ENCODE measurements at regions not wholly inside any gene's neighbourhood (a gene's known extent, or its start where the extent isn't known, plus 50 kb on each side); places are given as distances from the start of the nearest gene placed in this dataset.
"Not testable (repeated sequence)": the region's sequence is repeated elsewhere in the genome, so short reads cannot be mapped to it uniquely, and the experiment has no call there.

DNA sequence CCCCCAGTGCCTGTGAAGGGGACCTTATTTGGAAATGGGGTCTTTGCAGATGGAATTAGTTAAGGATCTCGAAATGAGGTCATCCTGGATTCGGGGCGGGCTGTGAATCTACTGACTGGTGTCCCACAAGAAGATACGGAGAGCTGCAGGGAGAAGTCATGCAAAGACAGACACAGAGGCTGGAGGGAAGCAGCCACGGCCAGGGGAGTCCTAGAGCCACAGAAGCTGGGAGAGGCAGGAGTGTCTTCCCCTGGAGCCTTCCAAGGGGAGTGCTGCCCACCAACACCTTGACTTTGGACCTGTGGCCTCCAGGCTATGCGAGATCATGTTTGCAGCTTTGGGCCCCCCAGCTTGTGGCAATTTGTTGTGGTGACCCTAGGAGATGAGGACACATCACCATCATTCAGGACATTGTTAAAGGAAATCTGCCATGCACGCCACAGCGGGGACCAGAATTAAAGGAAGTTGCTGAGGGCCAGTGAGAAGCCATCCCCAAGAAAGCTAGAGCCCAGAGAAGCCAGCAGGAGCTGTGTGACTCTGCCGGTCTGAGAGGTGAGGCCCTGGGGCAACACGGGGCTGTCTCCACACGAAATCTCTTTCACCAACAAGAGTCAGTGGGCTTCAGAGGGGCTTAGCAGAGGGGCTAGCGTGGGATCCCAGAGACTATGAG, 434.7 kb downstream of the BRD1 start:
- no peak for DNase-seq (ENCODE audit: low spot score)

DNA sequence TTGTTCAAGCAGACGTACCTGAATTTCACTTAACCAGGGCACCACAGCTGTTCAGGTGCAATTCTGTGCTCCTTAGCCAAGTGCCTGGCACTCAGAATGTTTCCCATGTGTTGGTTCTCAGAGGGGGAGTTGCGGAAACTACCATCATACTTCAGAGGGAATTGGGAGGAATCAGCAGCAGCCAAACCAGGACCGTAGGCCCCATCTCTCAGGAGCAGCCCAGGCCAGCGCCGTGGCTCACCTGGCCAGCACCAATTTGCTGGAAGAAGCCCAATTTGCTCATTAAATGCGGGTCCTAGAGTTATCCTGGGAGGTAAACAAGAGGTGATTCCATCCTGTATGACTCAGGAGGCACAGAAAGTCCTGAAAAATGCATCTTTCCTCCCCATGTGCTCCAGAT, 435.4 kb downstream of the BRD1 start:
- no peak for DNase-seq (ENCODE audit: low spot score)

DNA sequence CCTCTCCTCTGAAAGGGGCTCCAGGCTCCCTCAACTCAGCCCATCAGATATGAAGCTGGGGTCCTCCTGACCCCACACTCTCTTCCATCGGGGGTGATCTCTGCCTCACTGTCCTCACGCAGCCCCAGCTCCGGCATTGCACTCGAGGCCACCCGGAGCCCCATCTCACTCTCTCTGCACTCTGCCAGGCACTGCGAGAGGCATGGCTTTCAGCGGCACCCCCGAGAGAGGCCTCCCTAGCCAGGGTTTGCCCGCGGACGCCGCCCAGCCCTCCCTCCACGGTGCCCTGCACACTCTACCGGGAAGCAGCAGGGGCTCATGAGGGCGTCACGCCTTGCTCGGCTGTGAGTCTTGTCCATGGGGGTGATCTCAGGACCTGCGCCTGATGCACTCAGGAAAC, 436.2 kb downstream of the BRD1 start:
- no peak for DNase-seq (ENCODE audit: low spot score)

DNA sequence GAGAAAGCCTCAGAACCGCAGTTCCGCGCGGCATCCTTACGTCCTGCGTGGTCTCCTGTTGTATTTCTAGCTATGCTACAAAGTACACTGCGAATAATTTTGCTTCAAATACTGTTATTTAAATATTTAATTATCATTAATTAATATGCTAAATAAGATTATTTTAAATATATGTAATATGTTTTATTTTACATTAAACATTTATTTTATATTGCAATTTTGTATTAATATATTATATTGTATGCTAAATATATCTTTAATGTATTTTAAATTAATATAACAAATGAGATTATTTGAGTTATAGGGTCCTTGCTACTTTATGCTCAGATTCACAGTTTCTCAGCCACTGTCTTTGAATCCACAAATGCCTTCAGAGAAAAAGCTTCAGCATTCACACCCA, 436.7 kb downstream of the BRD1 start:
- DNase-seq (ENCODE audit: low spot score): no peak

DNA sequence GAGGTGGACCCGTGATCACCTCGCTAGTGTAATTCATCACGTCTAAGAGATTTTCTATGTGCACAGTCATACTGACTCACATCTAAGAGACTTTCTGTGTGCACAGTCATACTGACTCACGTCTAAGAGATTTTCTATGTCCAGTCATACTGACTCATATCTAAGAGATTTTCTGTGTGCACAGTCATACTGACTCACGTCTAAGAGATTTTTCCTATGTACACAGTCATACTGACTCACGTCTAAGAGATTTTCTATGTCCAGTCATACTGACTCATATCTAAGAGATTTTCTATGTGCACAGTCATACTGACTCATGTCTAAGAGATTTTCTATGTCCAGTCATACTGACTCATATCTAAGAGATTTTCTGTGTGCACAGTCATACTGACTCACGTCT, 443.8 kb downstream of the BRD1 start:
- not testable (repeated sequence) for DNase-seq (ENCODE audit: low spot score)

DNA sequence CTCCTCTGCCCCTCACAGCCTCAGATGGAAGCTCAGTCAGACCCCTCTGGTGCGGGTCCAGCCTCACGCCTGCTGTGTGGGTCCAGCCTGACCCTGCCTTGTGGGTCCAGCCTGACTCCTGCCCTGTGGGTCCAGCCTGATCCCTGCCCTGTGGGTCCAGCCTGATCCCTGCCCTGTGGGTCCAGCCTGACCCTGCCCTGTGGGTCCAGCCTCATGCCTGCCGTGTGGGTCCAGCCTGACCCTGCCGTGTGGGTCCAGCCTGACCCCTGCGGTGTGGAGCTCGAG, 445.3 kb downstream of the BRD1 start:
- no peak for DNase-seq (ENCODE audit: low spot score)

DNA sequence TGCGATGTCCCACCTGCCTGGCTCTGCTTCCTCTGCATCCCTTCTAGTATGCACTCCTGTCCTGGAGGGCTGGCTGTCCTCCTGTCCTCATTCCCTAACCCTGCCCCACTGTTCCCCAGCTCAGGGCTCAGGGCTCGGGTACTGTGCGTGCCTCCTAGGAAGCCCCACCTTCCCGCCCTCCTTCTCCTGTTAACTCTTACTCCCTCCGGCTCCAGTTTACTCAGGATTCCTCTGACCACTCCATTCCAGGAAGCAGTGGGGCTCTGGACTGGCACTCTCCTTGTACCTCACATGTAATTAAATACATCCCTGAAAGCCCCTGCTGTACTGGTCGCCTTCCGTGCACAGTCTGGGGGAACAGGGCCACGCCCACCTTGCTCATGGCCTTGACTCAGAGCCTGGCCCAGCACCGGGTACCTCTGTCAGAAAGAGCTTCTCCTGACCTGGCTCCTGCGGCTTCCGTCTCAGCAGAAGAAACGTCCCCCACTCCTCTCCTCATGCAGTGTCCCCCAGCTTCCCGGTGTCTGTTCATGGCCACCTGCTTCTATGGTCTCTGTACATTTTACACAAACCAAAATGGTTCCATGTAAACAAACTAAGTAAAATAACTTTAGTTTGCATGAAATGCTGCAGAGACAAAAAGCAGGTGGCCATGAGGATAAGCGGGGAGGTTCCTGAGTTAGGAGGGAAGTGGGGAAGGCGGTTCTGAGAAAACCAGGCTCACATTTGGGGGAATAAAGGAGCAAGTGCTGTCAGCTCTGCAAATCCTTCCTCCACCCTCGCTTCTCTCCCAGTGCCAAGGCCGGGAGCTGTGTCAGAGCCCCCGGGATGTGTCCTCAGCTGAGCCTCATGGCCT, 445.9 kb downstream of the BRD1 start:
- DNase-seq (ENCODE audit: low spot score): no peak

DNA sequence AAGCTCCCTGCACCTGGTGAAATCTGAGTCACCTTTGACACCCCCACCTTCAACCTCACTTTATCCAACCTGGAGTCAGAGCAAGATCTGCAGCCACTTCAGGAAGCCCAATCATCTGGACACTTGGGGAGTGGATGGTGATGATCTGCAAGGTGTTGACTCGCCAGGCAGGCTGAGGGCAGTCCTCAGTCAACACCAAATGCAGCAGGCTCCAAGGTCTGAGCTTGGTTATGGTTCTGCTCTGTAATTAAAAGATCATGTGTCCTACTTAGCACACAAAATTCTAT, 446.9 kb downstream of the BRD1 start:
- no peak for DNase-seq (ENCODE audit: low spot score)

DNA sequence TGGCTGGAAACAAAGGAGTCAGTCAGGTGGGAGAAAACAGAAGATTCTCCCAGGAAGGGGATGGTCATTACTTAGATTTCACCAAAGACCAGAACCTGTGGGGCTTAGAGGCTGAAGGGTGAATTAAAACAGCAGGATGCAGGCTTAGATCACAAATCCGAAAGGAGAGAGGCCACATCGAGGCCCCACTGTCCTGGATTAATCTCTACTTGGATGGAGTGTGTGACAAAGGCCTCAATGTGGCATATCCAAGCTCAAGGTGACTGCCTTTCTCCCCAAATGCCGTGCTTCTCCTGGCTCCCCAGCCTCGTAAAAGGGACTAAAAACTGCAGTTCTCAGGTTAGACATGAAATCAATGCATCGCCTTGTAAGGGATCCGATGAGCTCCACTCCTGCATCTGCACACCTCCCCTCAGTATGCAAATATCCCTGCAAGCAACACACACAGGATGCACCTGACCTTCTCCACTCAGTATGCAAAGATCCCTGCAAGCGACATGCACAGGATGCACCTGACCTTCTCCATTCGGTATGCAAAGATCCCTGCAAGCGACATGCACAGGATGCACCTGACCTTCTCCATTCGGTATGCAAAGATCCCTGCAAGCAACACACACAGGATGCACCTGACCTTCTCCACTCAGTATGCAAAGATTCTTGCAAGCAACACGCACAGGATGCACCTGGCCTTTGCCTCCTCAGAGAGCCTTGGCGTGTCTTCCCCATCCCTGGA, 447.4 kb downstream of the BRD1 start:
- DNase-seq (ENCODE audit: low spot score): no peak

DNA sequence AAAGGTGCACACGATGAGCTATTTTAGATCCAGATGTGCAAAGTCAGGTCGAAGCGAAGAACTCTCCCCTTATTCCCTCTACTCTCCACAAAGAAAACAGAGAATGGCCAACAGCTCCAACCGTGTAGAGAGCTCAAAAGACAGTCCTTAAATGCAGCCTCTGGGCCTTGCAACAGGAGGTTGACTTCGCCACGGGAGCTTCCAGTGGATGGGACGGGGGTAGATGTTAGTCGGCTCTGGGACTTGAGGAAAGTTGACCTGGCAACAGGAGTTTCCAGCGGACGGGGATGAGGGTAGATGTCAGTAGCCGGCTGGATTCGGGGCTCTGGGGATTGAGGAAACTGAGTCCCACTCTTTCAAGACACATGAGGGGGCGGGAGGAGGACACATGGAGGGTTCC, 450.4 kb downstream of the BRD1 start:
- DNase-seq (ENCODE audit: low spot score): no peak

DNA sequence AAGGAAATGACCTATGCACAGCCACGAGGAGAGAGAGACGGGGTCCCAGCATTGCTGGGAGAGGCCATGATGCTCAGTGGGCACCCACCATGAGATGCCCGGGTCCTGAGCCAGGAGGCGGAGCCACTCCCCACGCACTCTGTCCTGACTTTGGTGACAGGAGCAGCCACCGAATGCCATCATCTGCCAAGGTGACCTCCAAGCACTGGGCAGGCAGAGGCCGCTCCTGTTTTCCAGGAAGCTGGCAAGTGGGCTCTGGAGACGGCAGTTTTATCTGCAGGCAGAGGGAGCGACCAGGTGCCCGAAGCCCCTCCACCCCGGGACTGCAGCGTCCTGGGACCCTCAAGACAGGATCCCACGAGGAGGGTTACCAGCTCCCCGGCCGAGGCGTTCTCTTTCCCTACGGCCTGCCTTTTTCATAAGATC, 453.9 kb downstream of the BRD1 start:
- DNase-seq (ENCODE audit: low spot score): no peak

DNA sequence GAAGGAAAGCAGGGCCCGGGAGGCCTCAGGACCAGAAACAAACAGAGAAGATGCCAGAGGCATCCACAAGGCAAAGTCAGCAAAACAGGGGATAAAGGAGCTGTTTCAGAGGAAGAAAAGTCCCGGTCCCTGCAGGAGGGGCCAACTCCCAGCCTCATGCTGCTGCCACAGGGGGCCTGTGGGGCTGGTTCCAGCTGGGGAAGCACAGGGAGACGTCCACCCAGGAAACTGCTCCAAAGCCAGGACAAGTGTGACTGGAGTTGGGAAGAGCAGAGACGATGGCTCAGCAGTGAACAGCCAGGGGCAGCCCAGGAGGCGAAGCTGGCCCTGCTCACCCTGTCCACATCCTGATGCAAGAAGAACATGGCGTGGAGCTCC, 454.4 kb downstream of the BRD1 start:
- no peak for DNase-seq (ENCODE audit: low spot score)

DNA sequence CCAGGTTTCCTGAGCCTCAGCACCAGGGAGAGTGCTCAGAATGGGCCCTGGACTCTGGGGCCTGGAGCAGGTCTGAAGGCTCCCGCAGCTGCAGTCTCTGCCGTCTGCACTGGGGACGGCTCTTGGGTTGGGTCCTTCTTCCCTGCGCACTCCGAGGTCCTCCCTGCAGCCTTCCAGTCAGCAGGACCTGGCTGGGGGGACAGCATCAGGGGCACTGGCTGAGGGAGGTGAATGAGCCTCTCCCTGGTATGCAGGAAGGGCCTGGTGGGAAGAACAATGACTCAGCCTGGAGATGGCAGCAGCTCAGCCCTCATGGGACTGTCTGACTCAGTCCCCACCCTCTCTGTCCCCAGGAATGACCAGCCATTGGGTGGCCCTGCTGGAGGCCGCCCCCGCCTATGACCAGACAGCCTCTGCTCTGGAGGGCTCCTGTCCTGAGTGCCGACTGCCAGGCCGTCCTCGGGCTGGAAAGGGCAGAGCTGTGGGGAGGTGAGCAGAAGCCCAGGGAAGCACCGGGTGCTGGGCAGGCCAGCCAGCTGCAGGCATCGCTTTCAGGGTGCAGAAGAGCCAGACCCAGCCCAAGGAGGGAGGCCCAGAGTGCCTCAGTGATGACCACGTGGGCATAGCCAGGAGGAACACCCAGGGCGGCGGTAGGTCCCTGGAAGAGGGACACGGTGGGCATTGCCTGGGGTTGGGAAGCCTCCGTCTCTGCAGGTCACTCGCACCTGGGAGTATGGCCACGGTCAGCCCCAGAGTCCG, 455.0 kb downstream of the BRD1 start:
- no peak for DNase-seq (ENCODE audit: low spot score)

DNA sequence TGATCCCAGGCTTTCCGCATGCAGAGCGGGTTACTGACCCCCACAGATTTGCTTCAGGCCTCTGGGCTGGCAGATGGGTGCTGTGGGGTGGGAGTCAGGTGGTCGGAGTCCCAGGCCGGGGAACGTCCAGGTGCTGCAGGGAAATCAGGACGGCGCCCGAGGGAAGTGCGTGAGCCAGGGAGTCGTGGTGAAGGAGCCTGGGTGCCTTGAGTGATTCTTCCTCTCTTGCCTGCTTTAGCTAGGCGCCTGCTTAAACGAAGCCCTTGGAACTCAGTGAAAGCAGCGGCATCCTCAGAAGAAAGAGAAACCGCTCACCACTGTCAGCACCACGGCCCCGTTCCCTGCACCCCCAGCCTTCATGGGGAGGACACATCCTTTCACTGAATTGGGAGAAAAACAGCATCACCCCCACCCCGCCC, 455.6 kb downstream of the BRD1 start:
- DNase-seq (ENCODE audit: low spot score): no peak

DNA sequence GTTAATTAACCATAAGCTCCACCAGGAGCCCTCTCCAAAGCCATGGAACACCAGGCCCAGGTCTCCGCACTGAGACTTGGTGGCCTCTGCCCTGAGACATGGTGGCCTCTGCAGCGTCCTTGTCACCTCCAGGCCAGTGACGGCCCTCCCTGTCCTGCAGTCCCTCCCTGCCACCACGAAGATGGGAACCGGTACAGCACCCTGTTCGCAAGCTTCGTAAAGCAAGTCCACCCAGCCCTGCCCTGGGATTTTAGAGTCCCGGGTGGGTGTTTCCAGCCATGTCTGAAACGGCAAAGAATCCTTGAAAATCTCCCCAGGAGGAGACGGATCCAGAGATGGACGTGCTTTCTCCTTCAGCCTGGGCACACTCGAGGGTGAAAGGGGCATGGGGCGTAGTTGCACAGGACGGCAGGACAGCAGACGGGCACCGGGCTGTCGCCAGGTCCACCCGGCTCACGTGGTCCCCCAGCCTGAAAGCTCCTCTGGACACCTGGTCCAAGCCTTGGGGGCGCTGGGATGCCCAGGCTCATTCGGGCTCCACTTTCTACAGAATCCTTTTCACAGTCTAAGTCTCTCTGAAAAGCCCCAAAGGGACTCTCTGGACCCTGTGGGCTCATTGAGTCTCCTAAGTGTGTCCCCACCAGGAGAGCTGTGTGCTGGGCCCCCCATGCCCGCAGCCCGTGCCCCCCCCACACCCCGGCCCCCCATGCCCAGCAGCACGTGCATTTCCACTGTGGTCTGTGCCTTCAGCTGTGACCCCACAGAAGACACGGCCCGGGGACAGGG, 456.2 kb downstream of the BRD1 start:
- DNase-seq (ENCODE audit: low spot score): no peak

DNA sequence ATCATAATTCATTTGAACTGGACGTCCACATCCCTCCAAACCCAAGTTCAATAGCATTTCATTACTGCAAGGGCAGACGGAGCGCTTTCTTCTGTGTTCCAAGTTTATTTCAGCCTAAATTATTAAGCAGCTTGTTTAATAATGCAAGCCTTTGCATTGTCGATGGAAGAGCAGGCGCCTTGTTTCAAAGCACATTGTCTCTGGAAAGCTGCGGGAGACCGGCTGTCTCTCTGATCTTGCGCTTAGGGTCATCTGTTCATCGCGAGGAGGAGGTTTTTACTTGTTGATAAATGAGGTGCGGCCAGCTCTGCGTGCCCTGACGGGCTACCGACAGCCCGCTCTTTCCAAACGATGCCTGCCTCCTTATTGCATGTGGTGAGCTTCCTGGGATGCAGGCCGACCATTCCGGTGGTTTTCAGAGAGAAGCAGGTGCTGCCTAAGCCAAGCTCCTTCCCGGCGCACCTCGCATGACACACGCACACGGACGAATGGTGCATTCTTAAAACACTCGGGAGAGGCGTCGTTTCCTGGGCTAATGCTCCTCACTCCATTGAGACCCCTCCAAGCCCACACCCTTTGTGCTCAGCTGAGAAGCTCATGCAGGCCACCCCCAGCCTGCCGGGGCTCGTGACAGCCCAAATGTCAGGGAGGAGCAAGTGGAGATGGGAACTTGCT, 456.9 kb downstream of the BRD1 start:
- DNase-seq (ENCODE audit: low spot score): no peak

DNA sequence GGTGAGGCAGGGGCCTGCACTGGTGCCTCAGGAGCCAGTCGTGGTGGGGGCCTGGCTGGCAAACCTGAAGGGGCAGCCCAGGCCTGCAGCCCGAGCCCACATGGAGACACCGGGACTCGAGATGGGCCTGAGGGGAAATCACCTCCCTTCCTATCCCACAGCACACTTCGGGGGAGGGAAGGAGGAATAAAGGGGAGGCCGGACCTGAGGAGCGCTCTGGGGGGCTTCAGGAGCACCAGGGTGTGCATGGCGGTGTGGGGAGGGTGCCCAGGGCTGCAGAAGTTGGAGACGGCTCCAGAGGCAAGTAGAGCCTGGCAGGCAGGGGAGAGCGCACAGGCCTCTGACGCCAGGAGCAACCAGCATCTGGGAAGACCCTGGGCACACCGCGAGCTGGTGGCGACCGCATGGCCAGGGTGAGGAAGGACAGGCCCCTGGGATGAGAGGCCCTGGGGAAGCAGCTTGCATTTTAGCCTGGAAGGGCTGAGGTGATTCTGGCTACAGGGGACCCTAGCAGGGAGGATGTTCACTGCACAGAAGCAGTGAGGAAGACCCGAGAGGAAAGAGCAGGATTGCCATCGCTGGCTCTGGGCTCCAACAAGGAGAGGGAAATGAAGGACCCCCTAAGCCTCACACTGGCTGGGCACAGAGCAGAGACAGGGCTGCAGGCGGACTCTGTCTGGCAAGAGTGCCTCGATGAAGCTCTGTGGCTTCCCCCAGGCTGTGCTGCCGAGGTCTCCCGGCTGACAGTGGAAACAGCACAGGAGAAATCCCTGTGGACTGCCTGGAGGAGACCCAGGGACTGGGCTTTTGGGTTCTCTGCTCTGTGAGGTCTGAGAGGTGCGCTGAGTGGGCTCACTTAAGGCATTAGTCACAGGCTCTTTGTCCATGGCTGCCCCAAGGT, 457.7 kb downstream of the BRD1 start:
- no peak for DNase-seq (ENCODE audit: low spot score)

DNA sequence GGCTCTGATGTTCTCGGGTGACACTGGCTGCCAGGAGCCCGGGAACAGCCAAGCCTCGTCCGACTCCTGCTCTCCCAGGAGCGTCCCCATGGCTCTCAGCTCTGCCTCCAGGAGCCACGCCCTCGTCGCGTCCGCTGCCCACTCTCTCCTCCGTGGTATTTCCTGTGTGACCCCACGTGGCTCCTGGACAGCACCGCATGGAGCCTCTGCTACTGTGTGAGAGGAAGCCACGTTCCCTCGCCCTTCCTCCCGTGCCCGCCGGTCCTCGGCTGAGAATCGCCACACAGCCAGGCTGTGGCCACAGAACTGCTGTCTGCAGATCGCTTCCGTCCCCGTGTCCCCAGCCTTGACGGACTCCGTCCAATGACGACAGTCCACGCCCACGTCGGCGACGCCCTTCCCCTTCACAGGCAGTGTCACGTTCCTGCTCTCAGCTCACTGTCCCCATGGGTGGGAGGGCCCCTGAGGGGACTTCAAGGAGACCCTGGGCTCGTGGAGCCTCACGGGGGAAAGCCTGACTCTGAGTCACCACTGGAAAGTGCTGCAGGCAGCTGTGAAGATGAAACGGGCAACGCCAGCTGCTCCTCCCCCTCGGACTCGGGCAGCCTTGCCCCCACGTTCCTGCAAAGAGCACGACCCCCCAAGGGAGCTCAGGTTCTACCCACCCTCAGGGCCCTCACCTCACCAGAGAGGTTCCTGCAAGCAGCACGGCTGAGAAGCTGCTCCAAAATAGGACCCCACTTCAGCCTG, 458.5 kb downstream of the BRD1 start:
- DNase-seq (ENCODE audit: low spot score): no peak

DNA sequence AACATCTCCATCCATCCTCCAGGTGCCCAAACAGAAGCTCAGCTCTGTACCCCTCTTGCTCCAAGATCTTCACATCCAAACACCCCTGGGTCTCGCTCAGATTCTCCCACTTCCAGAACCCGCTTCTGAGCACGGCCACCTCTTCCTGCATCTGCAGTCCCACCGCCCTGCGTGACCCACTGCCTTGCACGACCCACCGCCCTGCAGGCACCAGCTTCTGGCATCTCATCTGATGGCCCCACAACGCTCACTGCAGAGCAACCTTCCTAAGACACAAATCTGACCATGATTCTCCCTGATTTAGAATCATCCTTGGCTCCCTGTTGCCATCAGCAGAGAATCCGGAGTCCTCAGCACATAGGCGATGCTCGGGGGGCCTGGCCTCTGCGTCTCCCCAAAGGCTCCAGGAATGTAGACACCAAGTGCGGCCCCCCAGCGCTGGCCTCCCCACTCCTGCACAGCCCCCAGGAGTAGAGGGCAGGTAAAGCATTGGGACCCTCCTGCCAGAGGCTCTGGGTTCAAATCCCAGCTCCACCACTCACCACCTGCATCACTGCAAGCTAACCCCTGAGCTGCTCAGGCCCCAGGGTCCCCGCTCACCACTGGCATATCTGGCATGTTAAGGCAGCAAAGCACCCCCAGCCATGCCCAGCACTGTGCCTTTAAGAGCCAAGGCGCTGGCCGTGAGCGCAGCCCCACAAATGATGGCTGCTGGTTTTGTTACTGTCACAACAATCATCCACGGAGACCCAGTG, 459.3 kb downstream of the BRD1 start:
- no peak for DNase-seq (ENCODE audit: low spot score)
